ENCODE measurements at regions not wholly inside any gene's neighbourhood (a gene's known extent, or its start where the extent isn't known, plus 50 kb on each side); places are given as distances from the start of the nearest gene placed in this dataset.
"Not testable (repeated sequence)": the region's sequence is repeated elsewhere in the genome, so short reads cannot be mapped to it uniquely, and the experiment has no call there.

DNA sequence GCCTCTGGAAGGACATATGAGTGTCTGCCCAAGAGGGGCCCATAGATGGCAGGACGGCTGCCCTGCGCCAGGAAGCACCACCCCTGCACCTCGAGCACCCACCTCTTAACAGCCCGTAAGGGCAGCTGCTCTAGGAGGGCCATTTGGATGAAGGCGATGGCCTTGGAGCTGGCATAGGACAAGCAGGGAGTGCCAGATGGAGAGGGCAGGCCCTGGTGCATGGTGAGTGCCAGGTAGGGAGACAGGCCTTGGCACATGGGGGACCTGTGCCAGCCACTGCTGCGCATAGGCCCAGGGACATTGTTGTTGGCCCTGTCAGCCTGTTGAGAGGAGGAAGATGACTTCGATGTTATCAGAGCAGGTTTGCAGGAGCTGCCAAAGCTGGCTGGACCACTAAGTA lies 134.2 kb downstream of the SLC25A46 start:
- no peak for DNase-seq

DNA sequence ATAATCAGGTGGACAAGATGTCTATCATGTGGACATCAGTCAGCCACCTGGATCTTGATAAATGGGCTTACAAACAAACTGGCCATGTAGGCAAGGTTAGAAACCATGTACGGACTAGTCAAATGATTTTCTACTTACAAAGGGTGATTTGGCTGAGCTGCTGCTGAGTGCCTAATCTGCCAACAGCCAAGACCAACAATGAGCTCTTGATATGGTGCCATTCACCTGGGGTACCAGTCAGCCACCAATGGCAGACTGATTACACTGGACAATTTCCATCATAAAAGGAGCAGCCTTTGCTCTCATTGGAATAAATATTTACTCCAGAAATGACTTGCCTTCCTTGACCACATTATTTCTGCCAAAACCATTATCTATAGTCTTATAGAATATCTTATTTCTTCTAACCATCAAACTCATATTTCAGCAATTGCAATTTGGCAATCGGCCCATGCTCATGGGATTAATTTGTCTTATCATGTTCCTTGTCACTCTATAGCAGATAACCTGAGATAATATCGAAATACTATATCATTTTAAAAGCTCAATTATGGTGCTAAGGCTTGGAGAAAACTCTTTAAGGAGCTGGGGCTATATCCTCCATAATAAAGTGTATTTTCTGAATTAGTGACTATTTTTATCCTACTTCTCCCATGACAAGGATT lies 135.1 kb downstream of the SLC25A46 start:
- DNase-seq: no peak

DNA sequence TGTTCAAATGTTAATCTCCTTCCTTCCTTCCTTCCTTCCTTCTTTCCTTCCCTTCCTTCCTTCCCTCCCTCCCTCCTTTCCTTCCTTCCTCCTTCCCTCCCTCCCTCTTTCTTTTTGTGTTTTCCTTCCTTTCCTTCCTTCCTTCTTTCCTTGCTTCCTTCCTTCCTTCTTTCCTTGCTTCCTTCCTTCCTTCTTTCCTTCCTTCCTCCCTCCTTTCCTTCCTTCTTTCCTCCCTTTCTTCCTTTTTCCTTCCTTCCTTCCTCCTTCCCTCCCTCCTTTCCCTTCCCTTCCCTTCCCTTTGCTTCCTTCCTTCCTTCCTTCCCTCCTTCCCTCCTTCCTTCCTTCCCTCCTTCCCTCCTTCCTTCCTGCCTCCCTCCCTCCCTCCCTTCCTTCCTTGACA lies 136.3 kb downstream of the SLC25A46 start:
- DNase-seq: not testable (repeated sequence)

DNA sequence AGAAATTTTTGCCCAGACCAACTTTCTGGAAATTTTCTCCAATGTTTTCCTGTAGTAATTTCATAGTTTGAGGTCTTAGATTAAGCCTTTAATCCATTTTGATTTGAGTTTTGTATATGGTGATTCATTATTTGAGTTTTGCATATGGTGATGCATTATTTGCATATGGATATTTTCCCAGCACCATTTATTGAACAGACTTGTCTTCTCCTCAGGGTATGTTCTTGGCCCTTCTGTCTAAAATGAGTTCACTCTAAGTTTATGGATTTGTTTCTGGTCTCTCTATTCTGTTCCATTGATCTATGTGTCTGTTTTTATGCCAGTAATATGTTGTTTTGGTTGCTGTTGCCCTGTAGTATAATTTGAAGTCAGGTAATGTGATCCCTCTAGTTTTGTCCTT lies 139.3 kb downstream of the SLC25A46 start:
- DNase-seq: no peak

DNA sequence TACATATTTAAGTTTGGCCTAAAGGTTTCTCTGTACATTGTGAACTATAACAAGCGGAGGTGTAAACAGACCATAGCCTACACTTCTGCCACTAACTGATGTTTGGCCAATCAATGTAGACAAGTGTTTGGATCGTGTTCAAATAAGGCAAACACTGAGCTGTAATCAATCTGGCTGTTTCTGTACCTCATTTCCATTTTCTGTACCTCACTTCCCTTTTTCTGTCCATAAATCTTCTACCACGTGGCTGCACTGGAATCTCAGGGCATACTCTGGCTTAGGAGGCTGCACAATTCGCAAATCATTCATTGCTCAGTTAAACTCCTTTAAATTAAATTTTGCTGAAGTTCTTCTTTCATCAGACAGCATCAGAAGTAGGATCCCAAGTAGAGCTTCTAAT lies 140.9 kb downstream of the SLC25A46 start:
- no peak for DNase-seq

DNA sequence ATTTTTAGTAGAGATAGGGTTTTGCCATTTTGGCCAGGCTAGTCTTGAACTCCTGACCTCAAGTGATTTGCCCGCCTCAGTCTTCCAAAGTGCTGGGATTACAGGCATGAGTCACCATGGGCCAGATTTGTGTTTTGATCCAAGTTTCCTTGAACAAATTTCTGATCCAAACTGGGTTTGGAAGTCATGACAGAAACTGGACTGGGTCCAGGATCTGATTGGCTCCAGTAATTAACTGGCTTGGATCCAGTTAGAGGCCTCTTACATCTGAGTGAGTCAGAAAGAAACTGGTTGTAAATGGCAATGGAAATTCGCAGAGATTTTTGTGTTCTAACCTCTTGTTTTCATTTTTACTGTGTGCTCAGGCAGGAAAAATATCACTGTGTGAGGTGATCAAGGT lies 141.6 kb downstream of the SLC25A46 start:
- no peak for DNase-seq

DNA sequence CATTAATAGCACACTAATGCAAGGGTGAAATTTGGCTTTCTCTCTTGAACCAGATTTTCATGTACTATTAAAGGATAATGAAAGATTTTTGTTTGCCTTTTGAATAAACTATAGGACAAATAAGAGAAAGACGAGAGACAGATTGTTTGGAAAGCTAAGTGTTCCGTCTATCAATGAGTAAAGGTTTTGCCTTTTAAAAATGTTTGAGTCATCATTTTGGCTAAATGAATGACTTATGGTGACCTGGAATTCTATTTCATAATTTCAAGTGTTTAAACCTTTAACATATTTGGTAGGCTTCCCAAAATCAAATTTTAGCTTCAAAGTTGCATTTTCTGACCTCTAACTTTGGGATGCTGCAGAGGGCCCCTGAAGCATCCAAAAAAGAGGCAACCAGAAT lies 145.2 kb downstream of the SLC25A46 start:
- DNase-seq: no peak

DNA sequence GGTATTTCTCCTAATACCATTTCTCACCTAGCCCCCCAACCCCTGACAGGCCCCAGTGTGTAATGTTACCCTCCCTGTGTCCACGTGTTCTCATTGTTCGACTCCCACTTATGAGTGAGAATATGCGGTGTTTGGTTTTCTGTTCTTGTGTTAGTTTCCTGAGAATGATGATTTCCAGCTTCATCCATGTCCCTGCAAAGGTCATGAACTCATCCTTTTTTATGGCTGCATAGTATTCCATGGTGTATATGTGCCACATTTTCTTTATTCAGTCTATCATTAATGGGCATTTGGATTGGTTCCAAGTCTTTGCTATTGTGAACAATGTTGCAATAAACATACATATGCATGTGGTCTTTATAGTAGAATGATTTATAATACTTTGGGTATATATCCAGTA lies 148.4 kb downstream of the SLC25A46 start:
- not testable (repeated sequence) for DNase-seq

DNA sequence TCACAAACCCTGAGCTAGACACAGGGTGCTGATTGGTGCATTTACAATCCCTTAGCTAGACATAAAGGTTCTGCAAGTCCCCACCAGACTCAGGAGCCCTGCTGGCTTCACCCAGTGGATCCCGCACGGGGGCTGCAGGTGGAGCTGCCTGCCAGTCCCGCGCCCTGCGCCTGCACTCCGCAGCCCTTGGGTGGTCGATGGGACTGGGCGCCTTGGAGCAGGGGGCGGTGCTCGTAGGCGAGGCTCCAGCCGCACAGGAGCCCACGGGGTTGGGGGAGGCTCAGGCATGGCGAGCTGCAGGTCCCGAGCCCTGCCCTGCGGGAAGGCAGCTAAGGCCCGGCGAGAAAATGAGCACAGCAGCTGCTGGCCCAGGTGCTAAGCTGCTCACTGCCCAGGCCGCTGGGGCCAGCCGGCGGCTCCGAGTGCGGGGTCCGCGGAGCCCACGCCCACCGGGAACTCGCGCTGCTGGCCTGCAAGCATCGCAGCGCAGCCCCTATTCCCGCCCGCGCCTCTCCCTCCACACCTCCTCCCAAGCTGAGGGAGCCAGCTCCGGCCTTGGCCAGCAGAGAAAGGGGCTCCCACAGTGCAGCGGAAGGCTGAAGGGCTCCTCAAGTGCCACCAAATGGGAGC lies 155.2 kb downstream of the SLC25A46 start:
- not testable (repeated sequence) for DNase-seq

DNA sequence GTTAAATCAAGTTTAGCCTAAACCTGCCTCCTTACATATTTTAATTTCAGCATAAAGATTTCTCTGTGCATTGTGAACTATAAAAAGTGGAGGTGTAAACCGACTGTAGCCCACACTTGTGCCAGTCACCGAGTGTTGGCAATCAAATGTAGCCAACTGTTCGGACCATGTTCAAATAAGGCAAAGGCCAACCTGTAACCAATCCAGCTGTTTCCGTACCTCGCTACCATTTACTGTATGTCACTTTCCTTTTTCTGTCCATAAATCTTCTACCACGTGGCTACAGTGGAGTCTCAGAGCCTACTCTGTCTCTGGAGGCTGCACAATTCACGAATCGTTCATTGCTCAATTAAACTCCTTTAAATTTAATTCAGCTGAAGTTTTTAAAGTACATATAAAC lies 156.0 kb downstream of the SLC25A46 start:
- no peak for DNase-seq

DNA sequence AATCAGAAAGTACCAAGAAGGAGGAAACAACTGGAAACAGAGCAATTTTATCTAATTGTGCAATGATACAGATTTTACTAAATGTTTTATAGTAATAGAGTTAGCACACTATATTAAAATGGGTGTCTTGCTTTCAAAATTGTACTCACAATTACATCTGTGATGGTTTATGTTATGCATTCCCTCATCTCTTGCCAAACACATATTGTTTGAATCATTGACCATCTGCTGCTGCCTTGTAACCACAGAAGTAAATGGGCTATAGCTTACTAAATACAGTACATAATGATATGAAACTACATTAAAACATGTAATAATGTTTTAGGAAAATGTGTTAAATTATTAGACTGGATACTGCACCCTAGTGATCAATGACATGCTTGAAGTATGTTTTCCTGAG lies 158.1 kb downstream of the SLC25A46 start:
- no peak for DNase-seq

DNA sequence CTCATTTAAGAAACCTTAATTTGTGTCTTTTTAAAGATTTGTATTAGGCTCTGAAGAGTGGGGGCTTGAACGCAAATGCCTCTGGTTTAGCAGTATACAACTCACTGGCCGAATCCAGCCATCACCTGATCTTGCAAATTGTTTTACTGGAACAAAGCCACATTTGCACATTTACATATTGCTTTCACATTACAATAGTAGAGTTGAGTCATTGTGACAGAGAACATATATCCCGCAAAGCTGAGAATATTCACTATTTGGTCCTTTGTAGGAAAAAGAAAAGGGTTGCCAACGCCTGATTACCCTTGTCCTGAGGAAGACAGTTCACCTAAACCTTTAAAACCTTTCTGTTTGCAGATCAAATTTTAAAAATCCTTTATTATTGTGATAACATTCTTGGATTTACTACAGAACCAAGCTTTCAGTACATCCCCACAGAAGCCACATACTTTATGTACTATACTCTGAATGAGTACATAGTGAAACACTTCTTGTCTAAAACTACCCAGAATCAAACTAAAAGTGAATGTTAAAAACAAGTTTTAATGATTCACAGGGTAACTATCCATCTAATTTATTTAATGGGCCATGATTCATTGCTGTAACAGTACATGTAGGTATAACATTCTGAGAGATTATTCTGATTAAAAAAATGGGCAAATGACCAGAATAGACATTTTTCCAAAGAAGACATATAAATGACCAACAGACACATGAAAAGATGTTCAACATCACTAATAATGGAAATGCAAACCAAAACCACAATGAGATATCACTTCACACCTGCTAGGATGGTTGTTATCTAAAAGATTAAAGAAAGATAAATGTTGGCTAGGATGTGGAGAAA lies 161.0 kb downstream of the SLC25A46 start:
- no peak for DNase-seq

DNA sequence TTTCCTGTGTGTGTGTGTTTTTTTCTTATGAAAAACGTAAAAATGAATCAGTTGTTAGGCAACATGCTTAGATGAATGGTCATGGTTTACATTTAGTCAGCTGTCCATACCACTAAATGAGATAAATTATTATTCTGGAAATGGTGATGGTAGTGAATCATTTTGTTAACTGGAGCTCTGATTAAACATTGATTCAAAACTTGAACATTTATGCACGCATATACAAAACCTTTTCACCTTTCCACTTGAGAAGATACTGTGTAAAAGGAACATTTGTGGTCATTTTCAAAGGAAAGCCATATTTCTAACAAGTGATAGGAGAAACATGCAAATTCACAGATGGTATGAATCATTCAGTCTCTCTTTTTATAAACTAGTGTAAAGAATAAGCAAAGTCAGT lies 162.0 kb downstream of the SLC25A46 start:
- no peak for DNase-seq

DNA sequence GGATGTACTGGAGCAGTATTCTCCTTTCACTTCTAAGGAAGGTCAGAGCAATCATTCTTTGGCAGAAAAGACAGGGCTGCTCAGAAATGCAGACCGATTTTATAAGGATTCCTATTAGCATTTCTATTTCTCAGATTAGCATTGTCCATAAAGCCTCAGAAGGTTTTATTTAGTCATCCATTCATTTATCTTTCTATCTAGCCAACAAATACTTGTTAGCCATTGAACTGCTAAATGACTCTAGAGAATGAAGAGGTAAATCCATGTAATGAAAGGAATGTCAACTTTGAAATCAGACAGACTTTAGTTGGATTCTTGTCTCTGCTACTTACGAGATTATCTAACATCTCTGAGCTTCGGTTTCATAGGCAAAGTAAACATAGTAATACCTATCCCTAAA lies 165.2 kb downstream of the SLC25A46 start:
- no peak for DNase-seq

DNA sequence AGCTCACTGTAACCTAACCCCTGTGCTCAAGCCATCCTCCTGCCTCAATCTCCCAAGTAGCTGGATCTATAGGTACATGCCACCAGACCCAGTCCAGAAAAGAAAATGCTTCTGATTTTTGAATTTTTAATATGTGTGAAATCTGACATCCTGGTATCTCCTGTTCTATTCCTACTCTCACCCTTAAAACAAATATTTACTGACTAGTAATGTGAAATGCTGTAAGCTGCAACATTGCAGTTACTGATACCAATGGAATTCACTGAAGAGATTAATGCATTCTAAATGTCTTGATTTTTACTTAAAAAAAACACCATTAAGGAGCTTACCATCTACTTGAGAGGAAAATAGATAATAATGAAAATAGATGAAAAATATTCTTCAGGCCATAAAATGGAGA lies 162.7 kb upstream of the TSLP start:
- DNase-seq: no peak

DNA sequence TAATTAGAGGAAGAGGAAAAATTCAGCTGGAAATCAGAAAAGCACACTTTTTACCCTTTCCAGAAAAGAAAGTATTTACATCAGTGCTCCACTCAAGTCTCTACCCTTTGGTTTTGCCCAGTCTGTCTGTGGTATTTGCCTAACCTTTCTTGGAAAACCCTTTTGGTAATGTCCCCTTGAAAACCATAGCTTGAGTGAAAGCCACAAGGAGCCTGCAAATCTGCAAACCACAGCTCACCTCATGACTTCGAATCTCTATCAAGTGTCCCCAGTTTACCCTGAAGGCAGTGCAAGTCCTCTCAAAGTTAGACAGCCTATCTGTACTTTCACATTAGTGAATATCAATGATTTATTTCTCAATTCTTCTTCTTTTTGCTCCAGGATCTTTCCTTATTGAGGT lies 162.1 kb upstream of the TSLP start:
- no peak for DNase-seq

DNA sequence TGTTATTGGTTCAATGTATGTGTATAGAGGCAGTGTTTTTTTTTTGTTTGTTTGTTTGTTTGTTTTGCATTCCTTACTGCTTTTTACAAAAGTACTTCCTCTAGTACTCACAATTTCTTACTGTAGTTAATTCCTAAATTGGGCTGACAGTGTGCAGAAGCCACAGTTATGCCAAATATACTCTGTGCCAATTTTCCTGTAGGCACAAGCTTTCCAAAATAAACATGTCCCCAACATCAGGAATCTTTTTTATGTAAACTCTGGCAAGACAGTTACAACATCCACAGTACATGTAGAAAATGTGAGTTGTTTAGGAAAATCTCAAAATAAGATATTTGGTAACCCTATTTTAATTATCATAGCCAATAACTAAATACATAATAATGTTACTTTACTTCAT lies 161.6 kb upstream of the TSLP start:
- DNase-seq: no peak

DNA sequence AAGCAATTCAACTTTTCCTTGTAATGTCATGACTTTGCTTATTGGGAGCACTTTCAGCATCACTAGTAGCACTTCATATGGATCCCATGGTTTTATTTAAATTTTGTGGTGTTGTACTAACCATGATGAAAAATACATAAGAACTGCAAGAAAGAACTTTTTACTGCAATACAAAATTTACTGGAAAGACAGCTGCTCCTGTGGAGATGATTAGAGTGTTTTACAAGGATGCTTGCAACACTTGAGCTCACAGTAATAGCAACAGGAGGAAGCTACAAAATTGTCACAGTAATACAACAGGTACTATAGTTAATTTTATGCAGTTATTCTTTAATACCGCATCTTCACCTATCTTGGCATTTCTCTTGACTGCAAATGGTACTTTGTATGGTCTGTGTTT lies 158.3 kb upstream of the TSLP start:
- no peak for DNase-seq

DNA sequence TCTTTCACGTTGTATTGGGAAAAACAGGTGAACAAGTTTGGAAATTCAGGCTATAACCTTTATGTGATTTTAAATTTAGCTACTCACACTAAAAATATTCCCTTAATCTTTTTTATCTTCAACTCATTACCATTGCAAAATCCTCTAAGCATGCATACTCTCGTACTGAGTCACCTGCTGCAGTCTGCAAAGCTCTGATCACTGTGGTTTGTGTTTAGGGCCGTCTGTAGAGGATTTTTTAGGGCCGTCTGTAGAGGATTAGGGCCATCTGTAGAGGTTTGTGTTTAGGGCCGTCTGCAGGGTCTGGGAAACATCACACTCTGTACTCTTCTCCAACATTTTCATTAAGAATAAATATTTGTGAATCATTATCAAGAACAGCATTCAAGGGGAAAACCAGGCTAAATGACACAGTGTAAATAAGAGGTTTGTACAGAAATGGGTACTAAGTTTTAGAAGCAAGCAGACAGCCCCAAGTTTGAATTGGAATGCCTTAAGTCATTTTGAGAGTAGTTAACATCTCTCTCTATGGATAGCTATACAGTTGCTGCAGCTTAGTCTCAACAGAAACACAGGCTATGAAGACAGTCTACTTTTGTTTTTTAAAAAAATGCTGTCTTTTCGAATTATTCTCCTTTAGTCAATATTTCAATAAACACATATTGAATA lies 155.0 kb upstream of the TSLP start:
- no peak for DNase-seq

DNA sequence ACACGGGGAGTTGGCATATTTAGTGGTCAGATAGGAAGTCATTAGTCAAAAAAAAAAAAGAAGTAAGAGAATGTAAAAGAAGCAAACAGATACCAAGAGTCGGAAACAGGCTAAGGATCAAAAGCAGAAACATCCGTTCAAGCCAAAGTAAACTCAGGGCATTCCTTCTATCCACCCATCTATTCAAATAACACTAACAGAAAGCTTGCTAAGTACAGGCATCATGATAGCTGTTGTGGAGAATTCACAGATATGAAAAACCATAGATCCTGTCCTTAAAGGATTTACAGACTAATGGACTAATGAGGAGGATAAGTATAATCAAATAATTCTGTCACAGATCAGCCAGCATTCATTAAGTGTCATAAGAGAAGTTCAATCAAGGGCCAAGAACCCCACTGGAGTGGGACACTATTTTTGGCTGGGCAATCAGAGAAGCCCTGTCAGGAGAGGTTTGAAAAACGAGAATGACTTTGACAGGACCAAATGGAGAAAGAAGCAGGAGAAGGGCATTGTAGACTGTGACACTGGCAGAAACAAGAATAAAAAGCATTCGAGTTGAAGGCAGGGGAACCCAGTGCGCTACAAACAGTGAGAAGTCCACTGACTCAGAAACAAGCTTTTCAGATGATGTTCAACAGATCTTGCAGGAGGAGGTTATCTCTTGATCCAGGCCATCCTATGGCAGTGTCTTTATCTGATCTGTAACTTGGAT lies 154.2 kb upstream of the TSLP start:
- DNase-seq: no peak

DNA sequence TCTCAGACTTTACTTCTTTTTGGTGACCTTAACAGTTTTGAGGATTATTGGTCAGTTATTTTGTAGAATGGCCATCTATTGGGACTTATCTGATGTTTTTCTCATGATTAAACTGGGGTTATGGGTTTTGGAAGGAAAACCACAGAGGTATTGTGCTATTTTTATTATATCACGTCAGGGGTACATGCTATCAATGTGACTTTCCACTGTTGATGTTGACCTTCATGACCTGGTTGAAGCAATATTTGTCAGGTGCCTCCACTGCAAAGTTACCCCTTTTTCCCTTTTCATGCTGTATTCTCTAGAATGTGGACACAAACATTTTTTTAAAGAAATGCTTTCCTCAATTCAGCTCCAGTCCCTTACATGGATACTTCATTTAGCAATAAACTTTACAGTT lies 152.8 kb upstream of the TSLP start:
- no peak for DNase-seq

DNA sequence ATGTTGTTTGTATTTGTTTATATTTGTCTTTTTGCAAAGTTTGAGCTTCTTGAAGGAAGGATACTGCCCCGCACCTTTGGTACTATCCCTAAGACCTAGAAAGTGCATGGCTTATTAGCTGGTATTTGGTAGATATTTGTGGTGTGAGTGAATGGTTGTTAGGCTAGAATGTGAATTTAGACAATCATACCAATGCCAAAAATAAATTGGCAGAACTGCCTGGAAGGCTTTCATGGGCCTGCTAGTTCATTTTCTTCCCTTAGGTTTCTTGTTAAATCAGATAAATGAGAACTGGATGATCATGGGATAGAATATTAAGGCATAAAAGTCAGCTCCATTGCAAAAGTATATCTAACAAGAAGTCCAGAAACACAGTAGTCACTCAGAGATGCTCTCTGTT lies 147.5 kb upstream of the TSLP start:
- DNase-seq: no peak

DNA sequence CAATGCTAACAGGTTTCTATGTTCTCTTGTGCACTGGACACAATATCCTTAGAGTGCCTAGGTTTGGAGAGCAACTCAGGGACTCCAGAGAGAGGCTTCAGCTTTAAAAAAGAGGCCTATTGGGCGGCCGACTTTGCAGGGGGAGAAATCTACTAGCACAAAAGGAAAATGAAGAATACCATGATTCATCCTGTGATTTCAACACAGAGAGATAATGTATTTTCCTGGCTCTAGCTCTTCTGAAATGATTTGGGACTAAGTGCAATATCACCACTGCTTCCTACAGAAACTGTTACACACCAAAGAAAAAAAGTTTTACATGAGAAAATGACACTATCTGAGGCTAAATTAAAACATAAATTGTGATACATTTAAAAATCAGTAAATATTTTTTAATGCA lies 146.1 kb upstream of the TSLP start:
- DNase-seq: no peak

Measured in T-helper 1 cell (primary cell).